ENCODE measurements at regions not wholly inside any gene's neighbourhood (a gene's known extent, or its start where the extent isn't known, plus 50 kb on each side); places are given as distances from the start of the nearest gene placed in this dataset.

DNA sequence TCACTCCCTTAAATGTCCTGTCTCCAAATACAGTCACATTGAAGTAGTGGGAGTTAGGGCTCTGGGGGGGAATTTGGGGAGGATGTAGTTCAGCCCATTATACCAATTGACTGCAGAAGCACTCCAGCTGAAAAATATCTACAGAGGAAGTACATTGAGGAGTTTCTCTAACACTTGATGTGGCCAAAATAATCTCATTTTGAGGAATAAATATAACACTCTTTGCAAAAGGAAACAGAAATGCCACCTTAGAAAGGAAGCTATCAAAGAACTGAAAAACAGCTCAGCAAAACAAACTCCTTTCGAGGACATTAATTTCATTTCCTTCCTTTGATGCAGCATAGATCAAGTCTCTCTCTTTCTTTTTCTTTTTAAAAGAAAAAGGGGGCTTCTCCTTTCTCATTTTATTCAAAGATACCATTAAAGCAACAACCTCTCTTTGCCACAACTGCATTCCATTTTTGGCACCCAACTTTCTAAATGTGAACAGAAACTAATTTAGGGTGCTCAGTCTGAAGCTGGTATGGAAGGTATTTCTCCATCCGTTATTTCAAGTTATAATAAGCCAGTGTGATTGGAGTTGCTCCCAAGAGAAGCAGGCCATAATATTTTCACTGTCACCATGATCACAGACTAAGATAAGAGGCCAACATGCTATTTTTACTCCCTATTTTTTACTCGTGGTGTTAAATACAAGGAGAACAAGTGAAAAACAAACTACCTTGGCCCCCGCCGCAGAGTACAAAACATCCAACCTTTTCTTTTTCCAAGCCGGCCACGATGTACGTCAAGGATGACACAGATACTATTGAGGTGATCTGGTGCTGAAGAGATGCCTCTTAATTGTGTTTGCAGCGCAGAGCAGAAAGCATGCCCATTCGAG is 230.4 kb upstream of the GATB start:
- TF ChIP-seq POLR2AphosphoS5 (IDR thresholded peaks at IDR 0.05) (no peak), CTCF (IDR thresholded peaks at IDR 0.05) (no peak)
